CD8-positive, alpha-beta memory T cell (primary cell): ENCODE measurements at regions not wholly inside any gene's neighbourhood (a gene's known extent, or its start where the extent isn't known, plus 50 kb on each side); places are given as distances from the start of the nearest gene placed in this dataset.

Source experiments
- CTCF ChIA-PET: fragments of 350-600 bp; sonication (Branson Sonifier 250); formaldehyde crosslinking; loops from one replicate; lab custom pipeline; 2021; ENCODE audit warnings: antibody characterized with exemption; lab: Charles Lee
- POLR2A ChIA-PET: fragments of 350-600 bp; sonication (Branson Sonifier 250); formaldehyde crosslinking; loops from one replicate; lab custom pipeline; 2021; ENCODE audit warnings: antibody characterized with exemption; lab: Charles Lee
- DNase-seq, 5 donors: peaks; one replicate each; pipeline versions ENCODE4 v3.0.0 to v3.0.0-alpha.2; 2020 to 2022; ENCODE audit warnings: mixed read lengths in 1 of 5
- H3K27ac ChIP-seq: one replicate; pipeline ENCODE4 v1.7.0; 2013; ENCODE audit warnings: low read depth, mild to moderate bottlenecking, low read length, moderate library complexity
- H3K27me3 ChIP-seq: 2 replicates; pipeline ENCODE4 v1.7.0; 2013; ENCODE audit warnings: low read length, mild to moderate bottlenecking; ENCODE audit not compliant: insufficient read depth, poor library complexity, severe bottlenecking
- H3K36me3 ChIP-seq: 2 replicates; pipeline ENCODE4 v1.7.0; 2013; ENCODE audit warnings: mild to moderate bottlenecking, low read length, moderate library complexity; ENCODE audit not compliant: insufficient read depth
- H3K4me1 ChIP-seq: 2 replicates; pipeline ENCODE4 v1.7.0; 2013; ENCODE audit warnings: mild to moderate bottlenecking, low read length, moderate library complexity; ENCODE audit not compliant: insufficient read depth
- H3K4me3 ChIP-seq: 2 replicates; pipeline ENCODE4 v1.7.0; 2013; ENCODE audit warnings: mild to moderate bottlenecking, low read length
- H3K9me3 ChIP-seq: 2 replicates; pipeline ENCODE4 v1.7.0; 2013; ENCODE audit warnings: mild to moderate bottlenecking, low read length
- H3K27ac Mint-ChIP-seq, 8 donors: one replicate each; pipeline ENCODE4 v1.8.0; 2020 to 2021; ENCODE audit warnings: mixed read lengths in 8 of 8, mild to moderate bottlenecking in 6 of 8, inconsistent platforms in 3 of 8, moderate library complexity in 3 of 8
- H3K27me3 Mint-ChIP-seq, 2 donors: one replicate each; pipeline ENCODE4 v1.8.0; 2020 to 2021; ENCODE audit warnings: mixed read lengths in 2 of 2, mild to moderate bottlenecking in 1 of 2, moderate library complexity in 1 of 2
- H3K36me3 Mint-ChIP-seq, 3 donors: one replicate each; pipeline ENCODE4 v1.8.0; 2020 to 2021; ENCODE audit warnings: mixed read lengths in 3 of 3, inconsistent platforms in 1 of 3, mild to moderate bottlenecking in 1 of 3
- H3K4me1 Mint-ChIP-seq, 3 donors: one replicate each; pipeline ENCODE4 v1.8.0; 2020 to 2021; ENCODE audit warnings: mixed read lengths in 3 of 3, inconsistent platforms in 1 of 3, mild to moderate bottlenecking in 1 of 3
- H3K4me3 Mint-ChIP-seq, 7 donors: one replicate each; pipeline ENCODE4 v1.8.0; 2020 to 2021; ENCODE audit warnings: mixed read lengths in 7 of 7, mild to moderate bottlenecking in 6 of 7, moderate library complexity in 4 of 7, inconsistent platforms in 2 of 7
- H3K9me3 Mint-ChIP-seq, 5 donors: one replicate each; pipeline ENCODE4 v1.8.0; 2020 to 2022; ENCODE audit warnings: mixed read lengths in 5 of 5, mild to moderate bottlenecking in 3 of 5, moderate library complexity in 2 of 5, inconsistent platforms in 1 of 5

GRCh38 chr1:63723602-63724001 is 50.2 kb upstream of the ROR1 start:
- H3K36me3 ChIP-seq: no peaks in the 10 kb centered on the region
- H3K36me3 Mint-ChIP-seq: no peaks in the 10 kb centered on the region
- ChIA-PET POLR2A (no interaction called here), CTCF (no interaction called here)
- H3K4me3 ChIP-seq: no peak overlapping the region
- H3K27me3 Mint-ChIP-seq: peaks cover 4 to 6% of the 10 kb centered on the region in 2 donors
- H3K9me3 Mint-ChIP-seq: no peaks in the 10 kb centered on the region
- H3K4me1 ChIP-seq: no peaks in the 10 kb centered on the region
- no peak for DNase-seq
- no peaks in the 10 kb centered on the region for H3K27me3 ChIP-seq
- H3K4me1 Mint-ChIP-seq: no peaks in the 10 kb centered on the region
- no peaks in the 10 kb centered on the region for H3K9me3 ChIP-seq
- no peak overlapping the region for H3K27ac ChIP-seq
- no peak overlapping the region for H3K27ac Mint-ChIP-seq
- no peak overlapping the region for H3K4me3 Mint-ChIP-seq
